GM19035 (cell line): ENCODE measurements at regions not wholly inside any gene's neighbourhood (a gene's known extent, or its start where the extent isn't known, plus 50 kb on each side); places are given as distances from the start of the nearest gene placed in this dataset.
A peak's percentile ranks its signal among the peaks of the same experiment; 100 is the strongest.
"Not testable (repeated sequence)": the region's sequence is repeated elsewhere in the genome, so short reads cannot be mapped to it uniquely, and the experiment has no call there.

Experiments used
- ATAC-seq: cut with Tn5 transposase; IDR thresholded peaks from one replicate; pipeline ENCODE4 v1.9.1; 2021; ENCODE audit not compliant: unreplicated experiment

- ATAC-seq = no peak
Measured at GRCh38 chr13:30520571-30520970, 54.8 kb upstream of the HMGB1 start.

GRCh38 chr13:30523211-30523610 lies 57.5 kb upstream of the HMGB1 start:
- ATAC-seq = no peak

- not testable (repeated sequence) for ATAC-seq
Measured at GRCh38 chr13:30523817-30524216, 58.1 kb upstream of the HMGB1 start.

GRCh38 chr13:30525212-30525611 lies 59.5 kb upstream of the HMGB1 start:
- not testable (repeated sequence) for ATAC-seq

- ATAC-seq = no peak
Measured at GRCh38 chr13:30526612-30527495, 61.1 kb upstream of the HMGB1 start.

DNA sequence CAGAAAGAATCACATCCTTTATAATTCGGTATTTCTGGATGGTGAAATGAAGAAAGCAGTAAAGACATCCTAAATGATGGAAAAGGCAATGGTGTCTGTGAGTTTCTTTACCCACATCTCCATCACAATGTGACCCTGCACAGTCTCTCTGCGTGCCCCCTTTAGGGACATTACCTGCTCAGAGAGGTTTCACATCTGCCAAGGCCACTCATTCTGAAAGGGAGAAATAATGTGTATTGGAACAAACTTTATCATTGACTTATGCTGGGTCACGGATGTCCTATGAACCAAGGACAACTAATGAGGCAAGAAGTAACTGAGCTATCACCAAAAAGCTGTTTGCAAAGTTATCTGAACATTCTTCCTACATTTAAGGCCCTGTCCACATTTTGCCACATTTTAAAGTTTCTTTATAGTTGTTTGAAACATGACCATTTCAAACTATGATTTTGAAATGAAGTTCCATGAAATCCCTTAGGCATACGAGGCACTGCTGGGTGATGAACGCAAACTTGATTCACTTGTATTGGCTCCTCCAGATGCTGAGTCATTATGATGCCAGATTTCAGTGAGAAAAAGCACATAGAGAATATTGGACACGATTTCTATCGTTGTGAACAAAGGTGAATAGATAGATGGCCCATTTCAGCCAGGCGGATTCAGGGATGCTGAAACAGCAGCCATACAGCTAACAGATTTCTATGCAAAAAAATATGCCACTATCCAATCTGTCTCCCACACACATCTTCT lies 63.5 kb upstream of the HMGB1 start:
- ATAC-seq = peak; percentile 62

DNA sequence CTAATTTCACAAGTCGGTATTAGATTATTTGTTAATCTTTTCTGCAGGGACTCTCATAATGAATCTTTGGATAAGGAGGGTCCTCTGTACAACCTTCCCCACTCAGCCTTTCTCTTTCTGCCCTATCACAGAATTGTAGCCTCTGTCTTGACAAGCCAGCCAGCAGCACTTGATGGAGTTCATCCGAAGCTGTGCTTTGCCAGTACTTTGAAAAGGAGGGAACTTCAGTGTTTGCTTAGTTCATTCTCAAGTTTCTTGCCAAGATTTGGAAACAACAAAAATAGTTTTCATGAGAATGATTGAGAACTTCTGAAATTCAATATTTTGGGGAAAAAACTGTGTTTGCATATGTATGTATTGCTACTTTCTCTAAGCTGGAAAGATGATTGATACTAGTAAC lies 69.3 kb upstream of the HMGB1 start:
- no peak for ATAC-seq

- ATAC-seq = no peak
Measured at GRCh38 chr13:30545320-30545719, 72.4 kb upstream of the USPL1 start.

- ATAC-seq = not testable (repeated sequence)
Measured at GRCh38 chr13:30548046-30548445, 69.7 kb upstream of the USPL1 start.

DNA sequence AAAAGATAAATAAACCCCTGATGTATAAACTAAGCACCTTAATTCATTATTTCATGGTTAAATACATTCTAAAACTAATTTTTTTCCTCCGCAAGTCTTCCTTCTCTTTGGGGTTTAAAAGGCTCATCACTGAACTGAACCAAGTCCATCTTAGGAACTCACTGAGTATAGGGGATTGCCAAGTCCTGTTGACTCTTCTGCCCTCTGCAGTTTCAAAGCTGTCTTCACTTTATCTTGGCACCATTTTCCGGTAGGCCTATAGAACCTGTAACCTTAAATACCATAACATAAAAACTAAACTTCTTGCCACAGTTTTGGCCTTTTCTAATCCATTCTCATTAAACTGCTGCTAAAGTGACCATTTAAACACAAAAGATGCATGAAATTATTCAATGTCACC lies 66.5 kb upstream of the USPL1 start:
- ATAC-seq = no peak

GRCh38 chr13:30552567-30552966 lies 65.2 kb upstream of the USPL1 start:
- ATAC-seq = no peak

GRCh38 chr13:30559274-30559673 lies 58.4 kb upstream of the USPL1 start:
- ATAC-seq = no peak

DNA sequence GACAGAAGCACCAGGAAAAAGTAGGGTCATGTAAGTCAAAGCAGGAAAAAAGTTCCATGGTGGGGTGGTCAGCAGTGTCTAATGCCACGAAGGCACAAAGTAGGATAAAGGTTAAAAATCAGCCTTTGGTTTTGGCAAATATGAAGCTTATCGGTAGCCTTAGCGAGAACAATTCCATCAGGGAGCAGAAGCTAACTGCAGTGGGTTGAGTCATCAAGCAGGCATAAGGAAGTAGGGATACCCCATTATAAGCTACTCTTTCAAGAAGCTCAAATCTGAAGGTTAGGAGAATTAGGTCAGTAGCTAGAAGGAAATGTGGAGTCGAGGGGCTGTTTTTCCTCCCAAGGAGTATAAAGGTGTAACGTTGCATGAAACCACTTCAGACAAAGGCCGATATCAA lies 57.5 kb upstream of the USPL1 start:
- ATAC-seq = no peak

GRCh38 chr13:30561511-30561910 lies 56.2 kb upstream of the USPL1 start:
- ATAC-seq = no peak

DNA sequence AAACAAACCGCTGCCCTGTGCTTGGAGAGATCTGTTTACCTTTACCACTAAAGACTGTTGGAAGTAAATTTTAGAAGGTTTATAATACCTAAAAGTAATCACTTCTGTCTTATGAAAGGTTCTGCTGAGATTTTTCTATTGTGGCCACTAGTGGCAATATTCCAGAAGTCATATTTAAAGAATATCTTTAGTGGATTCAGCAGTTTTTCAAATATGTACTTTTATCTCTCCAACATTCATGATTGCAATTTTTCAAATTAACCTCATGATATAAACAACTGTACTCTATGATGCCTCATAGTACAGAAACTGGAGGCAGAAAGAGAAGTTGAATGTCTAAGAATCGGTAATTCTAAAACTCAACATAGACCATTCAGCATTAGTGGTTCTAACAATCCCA lies 53.2 kb upstream of the USPL1 start:
- no peak for ATAC-seq

GRCh38 chr13:30565658-30566057 lies 52.1 kb upstream of the USPL1 start:
- no peak for ATAC-seq

- no peak for ATAC-seq
Measured at GRCh38 chr13:30567072-30567471, 50.6 kb upstream of the USPL1 start.
